ENCODE measurements at regions not wholly inside any gene's neighbourhood (a gene's known extent, or its start where the extent isn't known, plus 50 kb on each side); places are given as distances from the start of the nearest gene placed in this dataset.

GRCh38 chr2:103743195-103743594 is 981.4 kb downstream of the TMEM182 start:
- Mint-ChIP-seq H3K36me3 (ENCODE audit: low read depth) (no peaks in the 10 kb centered on the region), H3K9me3 (peaks cover 14% of the 10 kb centered on the region), H3K4me3 (no peak overlapping the region), H3K27ac (no peak overlapping the region), H3K27me3 (no peaks in the 10 kb centered on the region), H3K4me1 (ENCODE audit: low read depth) (no peaks in the 10 kb centered on the region)
- no peak overlapping the region for H3K27ac ChIP-seq (ENCODE audit: low read depth in 1 of 2, low read length in 2 of 2)
- ChIA-PET CTCF (no interaction called here), POLR2A (no interaction called here)
- H3K27me3 ChIP-seq (ENCODE audit: control insufficient read depth in 1 of 2, insufficient read depth in 2 of 2, low read length in 2 of 2), result no peaks in the 10 kb centered on the region
- no peaks in the 10 kb centered on the region for H3K9me3 ChIP-seq (ENCODE audit: control insufficient read depth in 1 of 2, insufficient read depth in 1 of 2, low read length in 2 of 2)
- no peaks in the 10 kb centered on the region for H3K36me3 ChIP-seq (ENCODE audit: insufficient read depth, low read length)
- intact Hi-C loops (cut with DNase I, micrococcal nuclease), result no loop called here
- H3K4me1 ChIP-seq (ENCODE audit: insufficient read depth, low read length), result no peaks in the 10 kb centered on the region
- TF ChIP-seq CTCF (IDR thresholded peaks at IDR 0.05), result no peak
- no peak overlapping the region for H3K4me3 ChIP-seq (ENCODE audit: low read length)
- ATAC-seq (ENCODE audit: poor library complexity) (no peak), DNase-seq (no peak)

- H3K27me3 ChIP-seq (ENCODE audit: control insufficient read depth in 1 of 2, insufficient read depth in 2 of 2, low read length in 2 of 2), result no peaks in the 10 kb centered on the region
- intact Hi-C loops (cut with DNase I, micrococcal nuclease), result no loop called here
- no peaks in the 10 kb centered on the region for H3K4me1 ChIP-seq (ENCODE audit: insufficient read depth, low read length)
- H3K4me3 ChIP-seq (ENCODE audit: low read length), result no peak overlapping the region
- H3K27ac Mint-ChIP-seq, result no peak overlapping the region
- DNase-seq (no peak), ATAC-seq (ENCODE audit: poor library complexity) (no peak)
- no peaks in the 10 kb centered on the region for H3K36me3 ChIP-seq (ENCODE audit: insufficient read depth, low read length)
- peaks cover 13% of the 10 kb centered on the region for H3K9me3 Mint-ChIP-seq
- no peaks in the 10 kb centered on the region for H3K36me3 Mint-ChIP-seq (ENCODE audit: low read depth)
- H3K4me3 Mint-ChIP-seq, result no peak overlapping the region
- H3K4me1 Mint-ChIP-seq (ENCODE audit: low read depth), result no peaks in the 10 kb centered on the region
- no peak overlapping the region for H3K27ac ChIP-seq (ENCODE audit: low read depth in 1 of 2, low read length in 2 of 2)
- TF ChIP-seq CTCF (IDR thresholded peaks at IDR 0.05), result no peak
- POLR2A ChIA-PET, result no interaction called here
- H3K27me3 Mint-ChIP-seq, result no peaks in the 10 kb centered on the region
- CTCF ChIA-PET, result no interaction called here
- H3K9me3 ChIP-seq (ENCODE audit: control insufficient read depth in 1 of 2, insufficient read depth in 1 of 2, low read length in 2 of 2), result peaks cover 0 to 4% of the 10 kb centered on the region in 2 experiments
Measured at GRCh38 chr2:103754530-103754929, 992.7 kb downstream of the TMEM182 start.

GRCh38 chr2:103773884-103774283 is 1012.1 kb downstream of the TMEM182 start:
- intact Hi-C loops (cut with DNase I, micrococcal nuclease), result no loop called here
- H3K4me3 Mint-ChIP-seq, result no peak overlapping the region
- Histone ChIP-seq H3K4me3 (ENCODE audit: low read length) (no peak overlapping the region), H3K4me1 (ENCODE audit: insufficient read depth, low read length) (no peaks in the 10 kb centered on the region), H3K36me3 (ENCODE audit: insufficient read depth, low read length) (no peaks in the 10 kb centered on the region), H3K27ac (ENCODE audit: low read depth in 1 of 2, low read length in 2 of 2) (no peak overlapping the region), H3K27me3 (ENCODE audit: control insufficient read depth in 1 of 2, insufficient read depth in 2 of 2, low read length in 2 of 2) (no peaks in the 10 kb centered on the region), H3K9me3 (ENCODE audit: control insufficient read depth in 1 of 2, insufficient read depth in 1 of 2, low read length in 2 of 2) (peaks cover 0 to 6% of the 10 kb centered on the region in 2 experiments)
- TF ChIP-seq CTCF (IDR thresholded peaks at IDR 0.05), result no peak
- ChIA-PET POLR2A (no interaction called here), CTCF (no interaction called here)
- no peaks in the 10 kb centered on the region for H3K4me1 Mint-ChIP-seq (ENCODE audit: low read depth)
- DNase-seq, result no peak
- no peaks in the 10 kb centered on the region for H3K27me3 Mint-ChIP-seq
- ATAC-seq (ENCODE audit: poor library complexity), result no peak
- H3K36me3 Mint-ChIP-seq (ENCODE audit: low read depth), result no peaks in the 10 kb centered on the region
- H3K9me3 Mint-ChIP-seq, result peaks cover 11% of the 10 kb centered on the region
- H3K27ac Mint-ChIP-seq, result no peak overlapping the region
